ENCODE measurements at regions not wholly inside any gene's neighbourhood (a gene's known extent, or its start where the extent isn't known, plus 50 kb on each side); places are given as distances from the start of the nearest gene placed in this dataset.

- TF ChIP-seq EZH2phosphoT487 (IDR thresholded peaks at IDR 0.05; ENCODE audit: insufficient read depth, low read depth) (no peak), EZH2 (IDR thresholded peaks at IDR 0.05; ENCODE audit: insufficient read depth, poor library complexity, severe bottlenecking) (no peak)
- H3K4me1 ChIP-seq (ENCODE audit: insufficient read depth) = peaks cover 21% of the 10 kb centered on the region
- H3K9me3 ChIP-seq (ENCODE audit: low read depth) = no peaks in the 10 kb centered on the region
- 40 to 42% methylated on average over 6 of the region's 6 CpGs for WGBS, 2 experiments (ENCODE audit: low coverage in 1 of 2, low lambda C conversion rate in 2 of 2, missing lambda C conversion rate in 2 of 2)
- no peaks in the 10 kb centered on the region for H3K36me3 ChIP-seq (ENCODE audit: low read depth)
- in situ Hi-C loops (cut with MboI) = loop anchor here (25.0 kb wide), 1 partner anchor 917 kb away; no protein-coding TSS in a partner anchor
- peak; percentile 16 for DNase-seq
- peaks cover 17% of the 10 kb centered on the region; the same call in 1 of the 2 replicates for H3K27me3 ChIP-seq (replicated peaks; ENCODE audit: insufficient read depth)
- no peak overlapping the region for H3K27ac ChIP-seq
- H3K4me3 ChIP-seq = no peak overlapping the region
- H4K20me1 ChIP-seq (ENCODE audit: insufficient read depth) = no peaks in the 10 kb centered on the region
- 0 out of 2 replicates have a peak, but pooled peaks cover 4% of the 10 kb centered on the region for H3F3A ChIP-seq (ENCODE audit: insufficient read depth)
- no peaks in the 10 kb centered on the region for H3K9me2 ChIP-seq (ENCODE audit: insufficient read depth)
- H3K9ac ChIP-seq = no peak overlapping the region
- H2AFZ ChIP-seq = peak overlapping the region; percentile 42; the same call in 1 of the 2 replicates
- no peak overlapping the region for H3K4me2 ChIP-seq (ENCODE audit: unreplicated experiment)
- H3K79me2 ChIP-seq (ENCODE audit: insufficient read depth) = no peaks in the 10 kb centered on the region
These were observed 102.5 kb upstream of the SPACA1 start for GRCh38 chr6:87945181-87945580.

GRCh38 chr6:87944541-87944954 is 103.1 kb upstream of the SPACA1 start:
- no peak overlapping the region for H3K9ac ChIP-seq
- H3K4me1 ChIP-seq (ENCODE audit: insufficient read depth) = peaks cover 21% of the 10 kb centered on the region
- WGBS, 2 experiments (ENCODE audit: low coverage in 1 of 2, low lambda C conversion rate in 2 of 2, missing lambda C conversion rate in 2 of 2) = 5 to 8% methylated on average over 5 of the region's 5 CpGs
- no peak overlapping the region for H3K4me3 ChIP-seq
- H3K4me2 ChIP-seq (ENCODE audit: unreplicated experiment) = peak overlapping the region; percentile 18
- peaks cover 17% of the 10 kb centered on the region; the same call in 1 of the 2 replicates for H3K27me3 ChIP-seq (replicated peaks; ENCODE audit: insufficient read depth)
- H3K36me3 ChIP-seq (ENCODE audit: low read depth) = no peaks in the 10 kb centered on the region
- no peaks in the 10 kb centered on the region for H4K20me1 ChIP-seq (ENCODE audit: insufficient read depth)
- H2AFZ ChIP-seq = 0 out of 2 replicates have a peak overlapping the region, but pooled peaks have one; percentile 42
- H3F3A ChIP-seq (ENCODE audit: insufficient read depth) = 0 out of 2 replicates have a peak, but pooled peaks cover 4% of the 10 kb centered on the region
- in situ Hi-C loops (cut with MboI) = loop anchor here (25.0 kb wide), 1 partner anchor 918 kb away; no protein-coding TSS in a partner anchor
- TF ChIP-seq EZH2phosphoT487 (IDR thresholded peaks at IDR 0.05; ENCODE audit: insufficient read depth, low read depth) (no peak), EZH2 (IDR thresholded peaks at IDR 0.05; ENCODE audit: insufficient read depth, poor library complexity, severe bottlenecking) (no peak)
- no peak overlapping the region for H3K27ac ChIP-seq
- no peaks in the 10 kb centered on the region for H3K9me2 ChIP-seq (ENCODE audit: insufficient read depth)
- H3K9me3 ChIP-seq (ENCODE audit: low read depth) = no peaks in the 10 kb centered on the region
- DNase-seq = peak; percentile 87
- no peaks in the 10 kb centered on the region for H3K79me2 ChIP-seq (ENCODE audit: insufficient read depth)

GRCh38 chr6:87943191-87943590 is 104.5 kb upstream of the SPACA1 start:
- WGBS, 2 experiments (ENCODE audit: low coverage in 1 of 2, low lambda C conversion rate in 2 of 2, missing lambda C conversion rate in 2 of 2) = 90 to 92% methylated on average over 3 of the region's 3 CpGs
- Histone ChIP-seq H4K20me1 (ENCODE audit: insufficient read depth) (no peaks in the 10 kb centered on the region), H3K4me2 (ENCODE audit: unreplicated experiment) (no peak overlapping the region), H3K9me3 (ENCODE audit: low read depth) (no peaks in the 10 kb centered on the region), H3K9me2 (ENCODE audit: insufficient read depth) (no peaks in the 10 kb centered on the region), H3K4me1 (ENCODE audit: insufficient read depth) (peaks cover 21% of the 10 kb centered on the region), H3K36me3 (ENCODE audit: low read depth) (no peaks in the 10 kb centered on the region), H3K27ac (no peak overlapping the region), H2AFZ (no peak overlapping the region), H3K27me3 (replicated peaks; ENCODE audit: insufficient read depth) (peaks cover 17% of the 10 kb centered on the region; the same call in 1 of the 2 replicates), H3F3A (ENCODE audit: insufficient read depth) (0 out of 2 replicates have a peak, but pooled peaks cover 4% of the 10 kb centered on the region), H3K79me2 (ENCODE audit: insufficient read depth) (no peaks in the 10 kb centered on the region), H3K9ac (no peak overlapping the region), H3K4me3 (no peak overlapping the region)
- in situ Hi-C loops (cut with MboI) = loop anchor here (25.0 kb wide), 1 partner anchor 919 kb away; no protein-coding TSS in a partner anchor
- DNase-seq = no peak
- TF ChIP-seq EZH2 (IDR thresholded peaks at IDR 0.05; ENCODE audit: insufficient read depth, poor library complexity, severe bottlenecking) (no peak), EZH2phosphoT487 (IDR thresholded peaks at IDR 0.05; ENCODE audit: insufficient read depth, low read depth) (no peak)

- Histone ChIP-seq H3K27me3 (replicated peaks; ENCODE audit: insufficient read depth) (peaks cover 15% of the 10 kb centered on the region; the same call in 1 of the 2 replicates), H3K79me2 (ENCODE audit: insufficient read depth) (no peaks in the 10 kb centered on the region), H3F3A (ENCODE audit: insufficient read depth) (0 out of 2 replicates have a peak, but pooled peaks cover 4% of the 10 kb centered on the region), H3K27ac (no peak overlapping the region), H4K20me1 (ENCODE audit: insufficient read depth) (no peaks in the 10 kb centered on the region), H3K4me1 (ENCODE audit: insufficient read depth) (peaks cover 21% of the 10 kb centered on the region), H3K9me3 (ENCODE audit: low read depth) (no peaks in the 10 kb centered on the region), H2AFZ (no peak overlapping the region), H3K4me2 (ENCODE audit: unreplicated experiment) (no peak overlapping the region), H3K9ac (no peak overlapping the region), H3K36me3 (ENCODE audit: low read depth) (no peaks in the 10 kb centered on the region), H3K4me3 (no peak overlapping the region), H3K9me2 (ENCODE audit: insufficient read depth) (no peaks in the 10 kb centered on the region)
- TF ChIP-seq EZH2 (IDR thresholded peaks at IDR 0.05; ENCODE audit: insufficient read depth, poor library complexity, severe bottlenecking) (no peak), EZH2phosphoT487 (IDR thresholded peaks at IDR 0.05; ENCODE audit: insufficient read depth, low read depth) (no peak)
- DNase-seq = no peak
- in situ Hi-C loops (cut with MboI) = loop anchor here (25.0 kb wide), 1 partner anchor 921 kb away; no protein-coding TSS in a partner anchor
- 43 to 56% methylated on average over 2 of the region's 2 CpGs for WGBS, 2 experiments (ENCODE audit: low coverage in 1 of 2, low lambda C conversion rate in 2 of 2, missing lambda C conversion rate in 2 of 2)
These were observed 105.9 kb upstream of the SPACA1 start for GRCh38 chr6:87941556-87942358.

Data from GM23248 (cell line).